A673 (cell line): ENCODE measurements at regions not wholly inside any gene's neighbourhood (a gene's known extent, or its start where the extent isn't known, plus 50 kb on each side); places are given as distances from the start of the nearest gene placed in this dataset.

Experiments
- EZH2 ChIP-seq: fragments of 200-600 bp; sonication (generic); IDR thresholded peaks from 2 replicates; pipeline ENCODE4 v1.6.1; 2017; ENCODE audit warnings: borderline replicate concordance, low read depth, mild to moderate bottlenecking, mixed read lengths, antibody characterized with exemption, low read length; ENCODE audit not compliant: poor library complexity, severe bottlenecking
- TF ChIP-seq, protein P1 (sequence below): fragments of 300-800, 200-600 bp; sonication (generic); conservative IDR thresholded peaks from 2 replicates; pipeline ENCODE4 v1.5.1; 2017; ENCODE audit warnings: low read depth, mild to moderate bottlenecking, antibody characterized with exemption, low read length, moderate library complexity, mixed read lengths

DNA sequence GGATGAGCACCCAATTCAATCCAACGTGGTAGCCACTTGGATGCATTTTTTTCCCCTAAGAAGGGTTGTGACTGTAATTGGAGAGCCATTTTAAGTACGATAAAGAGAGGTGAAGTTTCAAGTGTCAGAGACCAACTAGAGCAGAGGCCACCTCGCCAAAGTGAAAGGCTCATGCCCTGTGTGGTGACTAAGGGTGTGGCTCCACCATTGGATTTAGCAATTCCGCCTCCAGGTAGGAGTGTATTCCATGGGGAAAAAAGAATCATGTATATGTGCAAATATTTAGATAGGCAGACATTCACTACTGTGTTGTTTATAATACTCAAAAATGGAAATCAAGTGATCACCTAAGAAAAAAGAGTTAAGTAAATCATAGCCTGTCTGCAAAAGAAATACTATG lies 53.1 kb upstream of the S1PR3 start:
- TF ChIP-seq, protein P1, sequence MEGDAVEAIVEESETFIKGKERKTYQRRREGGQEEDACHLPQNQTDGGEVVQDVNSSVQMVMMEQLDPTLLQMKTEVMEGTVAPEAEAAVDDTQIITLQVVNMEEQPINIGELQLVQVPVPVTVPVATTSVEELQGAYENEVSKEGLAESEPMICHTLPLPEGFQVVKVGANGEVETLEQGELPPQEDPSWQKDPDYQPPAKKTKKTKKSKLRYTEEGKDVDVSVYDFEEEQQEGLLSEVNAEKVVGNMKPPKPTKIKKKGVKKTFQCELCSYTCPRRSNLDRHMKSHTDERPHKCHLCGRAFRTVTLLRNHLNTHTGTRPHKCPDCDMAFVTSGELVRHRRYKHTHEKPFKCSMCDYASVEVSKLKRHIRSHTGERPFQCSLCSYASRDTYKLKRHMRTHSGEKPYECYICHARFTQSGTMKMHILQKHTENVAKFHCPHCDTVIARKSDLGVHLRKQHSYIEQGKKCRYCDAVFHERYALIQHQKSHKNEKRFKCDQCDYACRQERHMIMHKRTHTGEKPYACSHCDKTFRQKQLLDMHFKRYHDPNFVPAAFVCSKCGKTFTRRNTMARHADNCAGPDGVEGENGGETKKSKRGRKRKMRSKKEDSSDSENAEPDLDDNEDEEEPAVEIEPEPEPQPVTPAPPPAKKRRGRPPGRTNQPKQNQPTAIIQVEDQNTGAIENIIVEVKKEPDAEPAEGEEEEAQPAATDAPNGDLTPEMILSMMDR: no peak
- TF ChIP-seq EZH2: no peak
